ENCODE measurements at regions not wholly inside any gene's neighbourhood (a gene's known extent, or its start where the extent isn't known, plus 50 kb on each side); places are given as distances from the start of the nearest gene placed in this dataset.

- DNase-seq (ENCODE audit: extremely low read depth in 1 of 4, low spot score in 3 of 4) (no peak), ATAC-seq (no peak), FAIRE-seq (no peak)
- Histone ChIP-seq H3K9me1 (ENCODE audit: control insufficient read depth, insufficient read depth, low read length) (no peaks in the 10 kb centered on the region), H3K9me3 (replicated peaks; ENCODE audit: control insufficient read depth, insufficient read depth, low read depth, low read length) (no peaks in the 10 kb centered on the region), H3K9ac (ENCODE audit: insufficient read depth in 1 of 2, low read depth in 2 of 2, low read length in 2 of 2) (no peak overlapping the region), H3K36me3 (ENCODE audit: control insufficient read depth, insufficient read depth, low read length) (no peaks in the 10 kb centered on the region), H3K27me3 (ENCODE audit: control insufficient read depth in 2 of 2, insufficient read depth in 2 of 2, low read length in 2 of 2) (no peaks in the 10 kb centered on the region), H3K79me2 (ENCODE audit: control insufficient read depth, insufficient read depth, low read length) (no peaks in the 10 kb centered on the region), H2AFZ (ENCODE audit: low read depth, low read length) (no peak overlapping the region), H3K27ac (ENCODE audit: extremely low read depth, low read depth, low read length) (no peak overlapping the region), H4K20me1 (replicated peaks; ENCODE audit: control insufficient read depth, insufficient read depth, low read length) (no peaks in the 10 kb centered on the region), H3K4me2 (ENCODE audit: insufficient read depth, low read length) (no peak overlapping the region), H3K4me1 (replicated peaks in 1 of 2; ENCODE audit: control insufficient read depth in 2 of 2, insufficient read depth in 2 of 2, low read length in 2 of 2) (no peaks in the 10 kb centered on the region), H3K4me3 (no peak overlapping the region)
- in situ Hi-C loops (cut with MboI) (no loop called here), intact Hi-C loops (cut with micrococcal nuclease) (no loop called here)
- POLR2A ChIA-PET = no interaction called here
- CTCF ChIA-PET (ENCODE audit: low intra/inter-chr PET ratio) = no interaction called here
- BruUV-seq (replicated peaks) = no TSS peak
- no peak for TF ChIP-seq CGGBP1 (CRISPR knock-in tag; IDR thresholded peaks at IDR 0.05)
- no peak for TF ChIP-seq ZKSCAN8 (CRISPR knock-in tag; IDR thresholded peaks at IDR 0.05)
- TF ChIP-seq HNRNPLL (IDR thresholded peaks at IDR 0.05; ENCODE audit: low read depth, low read length, poor library complexity, severe bottlenecking) = no peak
- 0% methylated on average over 1 of the region's 1 CpG for WGBS (ENCODE audit: insufficient coverage, low coverage, missing lambda C conversion rate)
Measured at GRCh38 chr3:109804697-109805096, 467.4 kb upstream of the DPPA4 start.

- H3K4me1 ChIP-seq (replicated peaks in 1 of 2; ENCODE audit: control insufficient read depth in 2 of 2, insufficient read depth in 2 of 2, low read length in 2 of 2) = no peaks in the 10 kb centered on the region
- ATAC-seq (no peak), FAIRE-seq (no peak), DNase-seq (ENCODE audit: extremely low read depth in 1 of 4, low spot score in 3 of 4) (peak; percentile 5 to 25 (median 8))
- CTCF ChIA-PET (ENCODE audit: low intra/inter-chr PET ratio) = no interaction called here
- no peaks in the 10 kb centered on the region for H3K9me1 ChIP-seq (ENCODE audit: control insufficient read depth, insufficient read depth, low read length)
- H2AFZ ChIP-seq (ENCODE audit: low read depth, low read length) = no peak overlapping the region
- no peak overlapping the region for H3K4me3 ChIP-seq
- no peak overlapping the region for H3K9ac ChIP-seq (ENCODE audit: insufficient read depth in 1 of 2, low read depth in 2 of 2, low read length in 2 of 2)
- WGBS (ENCODE audit: insufficient coverage, low coverage, missing lambda C conversion rate) = 6% methylated on average over 4 of the region's 4 CpGs
- 0 out of 3 replicates have a peak overlapping the region, but pooled peaks have one; percentile 33 for H3K27ac ChIP-seq (ENCODE audit: extremely low read depth, low read depth, low read length)
- H4K20me1 ChIP-seq (replicated peaks; ENCODE audit: control insufficient read depth, insufficient read depth, low read length) = no peaks in the 10 kb centered on the region
- POLR2A ChIA-PET = no interaction called here
- in situ Hi-C loops (cut with MboI) = no loop called here
- H3K4me2 ChIP-seq (ENCODE audit: insufficient read depth, low read length) = no peak overlapping the region
- intact Hi-C loops (cut with micrococcal nuclease) = no loop called here
- H3K27me3 ChIP-seq (ENCODE audit: control insufficient read depth in 2 of 2, insufficient read depth in 2 of 2, low read length in 2 of 2) = no peaks in the 10 kb centered on the region
- no peaks in the 10 kb centered on the region for H3K36me3 ChIP-seq (ENCODE audit: control insufficient read depth, insufficient read depth, low read length)
- no peaks in the 10 kb centered on the region for H3K9me3 ChIP-seq (replicated peaks; ENCODE audit: control insufficient read depth, insufficient read depth, low read depth, low read length)
- H3K79me2 ChIP-seq (ENCODE audit: control insufficient read depth, insufficient read depth, low read length) = no peaks in the 10 kb centered on the region
- no TSS peak for BruUV-seq (replicated peaks)
- no peak for TF ChIP-seq HNRNPL (IDR thresholded peaks at IDR 0.05; ENCODE audit: low read depth, low read length)
- no peak for TF ChIP-seq RBBP5 (IDR thresholded peaks at IDR 0.05; ENCODE audit: borderline replicate concordance, insufficient read depth, low read length, poor library complexity, severe bottlenecking)
- TF ChIP-seq KDM5B (IDR thresholded peaks at IDR 0.05; ENCODE audit: insufficient replicate concordance, low read depth, low read length) = no peak
- TF ChIP-seq POLR2G (IDR thresholded peaks at IDR 0.05; ENCODE audit: low read depth, low read length) = no peak
- no peak for TF ChIP-seq YY1 (IDR thresholded peaks at IDR 0.05; ENCODE audit: borderline replicate concordance in 1 of 3, control insufficient read depth in 1 of 3, extremely low read depth in 1 of 3, insufficient read depth in 3 of 3, insufficient read length in 1 of 3, insufficient replicate concordance in 2 of 3, low read depth in 1 of 3, low read length in 2 of 3)
- no peak for TF ChIP-seq E2F1 (CRISPR knock-in tag; IDR thresholded peaks at IDR 0.05)
- TF ChIP-seq RNF219 (CRISPR knock-in tag; IDR thresholded peaks at IDR 0.05) = no peak
- TF ChIP-seq HNRNPUL1 (IDR thresholded peaks at IDR 0.05; ENCODE audit: low read length) = no peak
- TF ChIP-seq ZEB2 (IDR thresholded peaks at IDR 0.05) = no peak
Measured at GRCh38 chr3:109806929-109807328, 469.6 kb upstream of the DPPA4 start.

Measured in K562 (cell line).